Hepatic stellate cell (primary cell): ENCODE measurements at regions not wholly inside any gene's neighbourhood (a gene's known extent, or its start where the extent isn't known, plus 50 kb on each side); places are given as distances from the start of the nearest gene placed in this dataset.

Source experiments
- DNase-seq: peaks from one replicate; pipeline ENCODE4 v3.0.0; 2011; ENCODE audit warnings: low spot score

- no peak for DNase-seq
Measured at GRCh38 chr15:29320420-29320819, 50.8 kb upstream of the NSMCE3 start.

DNA sequence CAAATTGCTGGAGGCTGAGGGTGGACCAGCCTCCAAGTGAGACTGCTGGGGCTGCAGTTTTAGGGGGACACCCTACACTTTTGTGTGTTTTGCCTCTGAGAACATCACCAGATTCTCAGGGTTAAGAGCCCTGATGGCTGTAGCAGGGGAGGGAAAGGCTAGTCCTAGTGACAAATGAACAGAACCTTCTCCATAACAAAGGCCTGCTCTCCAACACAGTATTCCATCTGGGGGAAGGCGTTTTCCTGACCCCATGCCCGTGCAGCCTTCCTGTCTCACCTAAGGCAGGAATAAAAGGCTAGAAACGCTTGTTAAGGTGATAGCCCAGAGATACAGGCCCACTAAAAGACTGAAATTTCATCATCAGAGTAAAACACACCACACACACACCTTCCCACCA, 50.2 kb upstream of the NSMCE3 start:
- DNase-seq: no peak
